ENCODE measurements at regions not wholly inside any gene's neighbourhood (a gene's known extent, or its start where the extent isn't known, plus 50 kb on each side); places are given as distances from the start of the nearest gene placed in this dataset.

DNA sequence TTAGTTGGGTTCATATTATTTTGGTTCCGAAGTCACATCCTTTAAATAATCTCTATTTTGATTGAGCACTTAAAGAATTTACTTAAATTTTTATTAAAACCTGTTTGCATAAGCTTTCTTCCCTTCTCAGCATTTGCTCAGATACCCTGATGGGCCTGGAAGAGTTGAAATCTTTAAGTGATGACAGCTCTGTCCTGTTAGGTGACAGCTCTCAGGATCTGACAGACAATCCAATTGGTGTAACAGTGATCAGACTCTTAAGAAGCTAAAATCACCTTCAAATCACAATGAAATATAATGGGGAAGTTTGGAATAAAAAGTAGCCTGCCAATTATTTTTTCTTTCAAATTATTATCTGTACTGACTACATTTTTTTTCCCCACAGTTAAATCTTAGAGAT is 284.4 kb downstream of the LMO7 start:
- no peak overlapping the region for H3K4me3 Mint-ChIP-seq
- no peaks in the 10 kb centered on the region for H3K27me3 Mint-ChIP-seq (ENCODE audit: low read depth)

More for the DNA sequence above, 284.4 kb downstream of the LMO7 start:
- Histone ChIP-seq H4K20me1 (ENCODE audit: control insufficient read depth, insufficient read depth, insufficient read length) (no peaks in the 10 kb centered on the region), H2BK20ac (ENCODE audit: low read depth, low read length, poor library complexity, severe bottlenecking) (no peak overlapping the region), H3K23ac (ENCODE audit: insufficient read length, low read depth, low read length) (no peak overlapping the region), H3K4me2 (ENCODE audit: insufficient read depth, insufficient read length, low read length) (no peak overlapping the region), H3K18ac (ENCODE audit: insufficient read length, low read depth, low read length) (no peak overlapping the region), H4K91ac (ENCODE audit: insufficient read length, low read depth, low read length) (no peak overlapping the region), H3K9me3 (ENCODE audit: control insufficient read depth, low read depth, low read length) (no peaks in the 10 kb centered on the region), H3K27ac (ENCODE audit: insufficient read length, low read depth, low read length) (no peak overlapping the region), H3K4me1 (ENCODE audit: insufficient read depth, low read length) (no peaks in the 10 kb centered on the region), H4K8ac (replicated peaks; ENCODE audit: insufficient read length, low read depth, low read length) (no peak overlapping the region), H2AK5ac (ENCODE audit: insufficient read length, low read length) (no peak overlapping the region), H3K9ac (ENCODE audit: extremely low read depth, insufficient read length, low read length) (no peak overlapping the region), H3K79me2 (ENCODE audit: insufficient read depth, low read length) (no peaks in the 10 kb centered on the region), H3K79me1 (ENCODE audit: insufficient read depth, low read depth, low read length, poor library complexity, severe bottlenecking) (no peaks in the 10 kb centered on the region), H2BK120ac (ENCODE audit: low read depth, low read length, poor library complexity, severe bottlenecking) (no peak overlapping the region), H3K27me3 (ENCODE audit: insufficient read depth, low read length) (no peaks in the 10 kb centered on the region), H3K56ac (ENCODE audit: insufficient read length, low read depth, low read length) (no peak overlapping the region), H2AFZ (ENCODE audit: low read length) (no peak overlapping the region), H4K5ac (ENCODE audit: insufficient read length, low read depth, low read length) (no peak overlapping the region), H2BK15ac (ENCODE audit: low read depth, low read length) (no peak overlapping the region), H2BK5ac (ENCODE audit: insufficient read length, low read length) (no peak overlapping the region), H3K4ac (ENCODE audit: low read depth, low read length) (no peak overlapping the region), H3K14ac (ENCODE audit: insufficient read depth, low read length) (no peak overlapping the region), H2BK12ac (ENCODE audit: insufficient read length, low read depth, low read length) (no peak overlapping the region), H3K23me2 (ENCODE audit: insufficient read length, low read depth, low read length, poor library complexity, severe bottlenecking) (no peaks in the 10 kb centered on the region), H3T11ph (ENCODE audit: low read length) (no peak overlapping the region)
- no peak for DNase-seq
- H3K36me3 Mint-ChIP-seq (ENCODE audit: insufficient read depth in 1 of 3, low read depth in 3 of 3), result no peaks in the 10 kb centered on the region
- no CpG with 5 or more reads among the region's 1 CpG for WGBS (ENCODE audit: extremely low coverage, insufficient read length, low lambda C conversion rate)
- TF ChIP-seq, protein P1, sequence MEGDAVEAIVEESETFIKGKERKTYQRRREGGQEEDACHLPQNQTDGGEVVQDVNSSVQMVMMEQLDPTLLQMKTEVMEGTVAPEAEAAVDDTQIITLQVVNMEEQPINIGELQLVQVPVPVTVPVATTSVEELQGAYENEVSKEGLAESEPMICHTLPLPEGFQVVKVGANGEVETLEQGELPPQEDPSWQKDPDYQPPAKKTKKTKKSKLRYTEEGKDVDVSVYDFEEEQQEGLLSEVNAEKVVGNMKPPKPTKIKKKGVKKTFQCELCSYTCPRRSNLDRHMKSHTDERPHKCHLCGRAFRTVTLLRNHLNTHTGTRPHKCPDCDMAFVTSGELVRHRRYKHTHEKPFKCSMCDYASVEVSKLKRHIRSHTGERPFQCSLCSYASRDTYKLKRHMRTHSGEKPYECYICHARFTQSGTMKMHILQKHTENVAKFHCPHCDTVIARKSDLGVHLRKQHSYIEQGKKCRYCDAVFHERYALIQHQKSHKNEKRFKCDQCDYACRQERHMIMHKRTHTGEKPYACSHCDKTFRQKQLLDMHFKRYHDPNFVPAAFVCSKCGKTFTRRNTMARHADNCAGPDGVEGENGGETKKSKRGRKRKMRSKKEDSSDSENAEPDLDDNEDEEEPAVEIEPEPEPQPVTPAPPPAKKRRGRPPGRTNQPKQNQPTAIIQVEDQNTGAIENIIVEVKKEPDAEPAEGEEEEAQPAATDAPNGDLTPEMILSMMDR (conservative IDR thresholded peaks at IDR 0.05), result no peak
- H3K9me3 Mint-ChIP-seq, result no peaks in the 10 kb centered on the region
- no peak overlapping the region for H3K27ac Mint-ChIP-seq
- H3K4me1 Mint-ChIP-seq, result no peaks in the 10 kb centered on the region
